GM12874 (cell line): ENCODE measurements at regions not wholly inside any gene's neighbourhood (a gene's known extent, or its start where the extent isn't known, plus 50 kb on each side); places are given as distances from the start of the nearest gene placed in this dataset.

Experiments
- CTCF ChIP-seq: IDR thresholded peaks from 2 replicates; pipeline ENCODE4 v1.5.1; 2011; ENCODE audit warnings: low read depth, mild to moderate bottlenecking, control low read depth, low read length, moderate library complexity; ENCODE audit not compliant: insufficient read depth

GRCh38 chr20:23257106-23257761 lies 93.4 kb upstream of the NXT1 start:
- no peak for TF ChIP-seq CTCF

GRCh38 chr20:23255716-23256385 lies 94.7 kb upstream of the NXT1 start:
- no peak for TF ChIP-seq CTCF

- no peak for TF ChIP-seq CTCF
Measured at GRCh38 chr20:23255106-23255505, 95.5 kb upstream of the NXT1 start.

GRCh38 chr20:23254505-23254904 lies 96.1 kb upstream of the NXT1 start:
- TF ChIP-seq CTCF = no peak

GRCh38 chr20:23254034-23254433 lies 96.6 kb upstream of the NXT1 start:
- TF ChIP-seq CTCF = no peak

GRCh38 chr20:23253524-23253923 lies 97.1 kb upstream of the NXT1 start:
- no peak for TF ChIP-seq CTCF

- TF ChIP-seq CTCF = no peak
Measured at GRCh38 chr20:23251779-23252178, 98.8 kb upstream of the NXT1 start.
